HEK293 (cell line): ENCODE measurements at regions not wholly inside any gene's neighbourhood (a gene's known extent, or its start where the extent isn't known, plus 50 kb on each side); places are given as distances from the start of the nearest gene placed in this dataset.

ENCODE experiments used
- CTCF ChIA-PET: fragments of 350-600 bp; formaldehyde crosslinking; extraction: SDS; loops from one replicate; lab custom pipeline; 2021; ENCODE audit warnings: antibody characterized with exemption; lab: Yijun Ruan, JAX
- POLR2A ChIA-PET: fragments of 300-600 bp; formaldehyde crosslinking; extraction: SDS; loops from one replicate; lab custom pipeline; 2020; ENCODE audit warnings: antibody characterized with exemption, inconsistent platforms; lab: Yijun Ruan, JAX
- H3K27ac ChIP-seq: fragments of 200-500 bp; sonication (Bioruptor generic); 2 replicates; pipeline ENCODE4 v1.5.1; 2014; ENCODE audit warnings: low read depth, low read length, control low read depth, inconsistent platforms; ENCODE audit errors: extremely low read depth
- H3K36me3 ChIP-seq, 2 experiments: fragments of 200-500 bp in 1 of 2; sonication (Bioruptor generic) in 1 of 2; 1 replicate in 1 of 2; 2 replicates in 1 of 2; pipeline ENCODE4 v1.5.1; 2014 to 2017; ENCODE audit warnings: inconsistent platforms in 2 of 2, low read length in 2 of 2; ENCODE audit not compliant: control insufficient read depth in 2 of 2, insufficient read depth in 1 of 2
- H3K4me1 ChIP-seq: fragments of 200-500 bp; sonication (Bioruptor generic); 2 replicates; pipeline ENCODE4 v1.5.1; 2014; ENCODE audit warnings: mild to moderate bottlenecking, low read length, inconsistent platforms; ENCODE audit not compliant: control insufficient read depth, insufficient read depth
- H3K4me3 ChIP-seq: 2 replicates; pipeline ENCODE4 v1.5.1; 2011; ENCODE audit warnings: low read depth, mild to moderate bottlenecking, control low read depth, low read length, moderate library complexity
- H3K9me3 ChIP-seq: fragments of 200-500 bp; sonication (Bioruptor generic); 2 replicates; pipeline ENCODE4 v1.5.1; 2014; ENCODE audit warnings: low read depth, low read length, inconsistent platforms; ENCODE audit not compliant: control insufficient read depth, insufficient read depth
- EGR2 ChIP-seq: fragments of 450-650 bp; formaldehyde crosslinking; IDR thresholded peaks from 2 replicates; pipeline ENCODE4 v1.5.1; 2016; ENCODE audit warnings: low read depth, missing biosample characterization, missing genetic modification characterization
- HOXC10 ChIP-seq: sonication (generic); formaldehyde crosslinking; IDR thresholded peaks from 2 replicates; pipeline ENCODE4 v1.8.1; 2023; ENCODE audit warnings: mild to moderate bottlenecking, missing genetic modification reagents
- KLF10 ChIP-seq: fragments of 450-650 bp; IDR thresholded peaks from 2 replicates; pipeline ENCODE4 v1.5.1; 2018; ENCODE audit warnings: missing biosample characterization, mild to moderate bottlenecking, missing genetic modification characterization
- MYNN ChIP-seq: fragments of 450-650 bp; formaldehyde crosslinking; IDR thresholded peaks from 2 replicates; pipeline ENCODE4 v1.5.1; 2016; ENCODE audit warnings: missing biosample characterization, missing genetic modification characterization, borderline replicate concordance
- PRDM1 ChIP-seq: fragments of 450-650 bp; formaldehyde crosslinking; IDR thresholded peaks from 2 replicates; pipeline ENCODE4; 2016; ENCODE audit warnings: missing biosample characterization, missing genetic modification characterization
- SP2 ChIP-seq: fragments of 450-650 bp; formaldehyde crosslinking; IDR thresholded peaks from 2 replicates; pipeline ENCODE4 v1.5.1; 2016; ENCODE audit warnings: missing biosample characterization, missing genetic modification characterization
- YY2 ChIP-seq: fragments of 450-650 bp; formaldehyde crosslinking; IDR thresholded peaks from 2 replicates; pipeline ENCODE4 v1.5.1; 2016; ENCODE audit warnings: missing biosample characterization, missing genetic modification characterization
- ZNF132 ChIP-seq: fragments of 450-650 bp; formaldehyde crosslinking; IDR thresholded peaks from 2 replicates; pipeline ENCODE4 v1.5.1; 2017; ENCODE audit warnings: missing biosample characterization, missing genetic modification characterization, borderline replicate concordance
- ZNF133 ChIP-seq: fragments of 450-650 bp; formaldehyde crosslinking; IDR thresholded peaks from 2 replicates; pipeline ENCODE4 v1.5.1; 2016; ENCODE audit warnings: missing biosample characterization, missing genetic modification characterization
- ZNF16 ChIP-seq: fragments of 450-650 bp; formaldehyde crosslinking; IDR thresholded peaks from 2 replicates; pipeline ENCODE4 v1.5.1; 2016; ENCODE audit warnings: low read depth, missing biosample characterization, missing genetic modification characterization
- ZNF184 ChIP-seq: fragments of 450-650 bp; IDR thresholded peaks from 2 replicates; pipeline ENCODE4 v1.5.1; 2018; ENCODE audit warnings: missing biosample characterization, mild to moderate bottlenecking, missing genetic modification characterization
- ZNF292 ChIP-seq: fragments of 450-650 bp; formaldehyde crosslinking; IDR thresholded peaks from 2 replicates; pipeline ENCODE4 v1.5.1; 2016; ENCODE audit warnings: low read depth, missing biosample characterization, missing genetic modification characterization, borderline replicate concordance
- ZNF311 ChIP-seq: fragments of 450-650 bp; formaldehyde crosslinking; IDR thresholded peaks from 2 replicates; pipeline ENCODE4 v1.5.1; 2017; ENCODE audit warnings: missing biosample characterization, missing genetic modification characterization, borderline replicate concordance
- ZNF394 ChIP-seq: fragments of 450-650 bp; formaldehyde crosslinking; IDR thresholded peaks from 2 replicates; pipeline ENCODE4 v1.5.1; 2016; ENCODE audit warnings: missing biosample characterization, missing genetic modification characterization, mild to moderate bottlenecking, moderate library complexity, borderline replicate concordance
- ZNF423 ChIP-seq: fragments of 450-650 bp; formaldehyde crosslinking; IDR thresholded peaks from 2 replicates; pipeline ENCODE4 v1.5.1; 2016; ENCODE audit warnings: missing biosample characterization, missing genetic modification characterization
- ZNF426 ChIP-seq: fragments of 450-650 bp; formaldehyde crosslinking; IDR thresholded peaks from 2 replicates; pipeline ENCODE4 v1.5.1; 2017; ENCODE audit warnings: missing biosample characterization, missing genetic modification characterization, mild to moderate bottlenecking, inconsistent platforms, moderate library complexity
- ZNF501 ChIP-seq: fragments of 450-650 bp; formaldehyde crosslinking; IDR thresholded peaks from 2 replicates; pipeline ENCODE4 v1.5.1; 2016; ENCODE audit warnings: missing biosample characterization, missing genetic modification characterization
- ZNF600 ChIP-seq: fragments of 450-650 bp; formaldehyde crosslinking; IDR thresholded peaks from 2 replicates; pipeline ENCODE4 v1.5.1; 2016; ENCODE audit warnings: missing biosample characterization, missing genetic modification characterization
- ZNF610 ChIP-seq: fragments of 450-650 bp; formaldehyde crosslinking; IDR thresholded peaks from 2 replicates; pipeline ENCODE4 v1.5.1; 2016; ENCODE audit warnings: missing biosample characterization, missing genetic modification characterization, borderline replicate concordance
- ZNF654 ChIP-seq: fragments of 450-650 bp; formaldehyde crosslinking; IDR thresholded peaks from 2 replicates; pipeline ENCODE4 v1.5.1; 2016; ENCODE audit warnings: low read depth, missing biosample characterization, missing genetic modification characterization
- ZNF768 ChIP-seq: fragments of 450-650 bp; formaldehyde crosslinking; IDR thresholded peaks from 2 replicates; pipeline ENCODE4 v1.5.1; 2018; ENCODE audit warnings: missing biosample characterization, mild to moderate bottlenecking, missing genetic modification characterization
- ZNF792 ChIP-seq: fragments of 450-650 bp; formaldehyde crosslinking; IDR thresholded peaks from 2 replicates; pipeline ENCODE4 v1.5.1; 2016; ENCODE audit warnings: missing biosample characterization, missing genetic modification characterization
- TF ChIP-seq, protein P1 (sequence below): sonication (generic); formaldehyde crosslinking; IDR thresholded peaks from 2 replicates; pipeline ENCODE4 v1.8.1; 2022; ENCODE audit warnings: mild to moderate bottlenecking, moderate library complexity, missing genetic modification reagents
- TF ChIP-seq, protein P2 (sequence below): fragments of 450-650 bp; formaldehyde crosslinking; IDR thresholded peaks from 2 replicates; pipeline ENCODE4 v1.5.1; 2016; ENCODE audit warnings: missing biosample characterization, missing genetic modification characterization
- TF ChIP-seq, protein P3 (sequence below): fragments of 450-650 bp; formaldehyde crosslinking; IDR thresholded peaks from 2 replicates; pipeline ENCODE4 v1.5.1; 2016; ENCODE audit warnings: missing biosample characterization, missing genetic modification characterization, borderline replicate concordance
- TF ChIP-seq, protein P4 (sequence below): fragments of 450-650 bp; IDR thresholded peaks from 2 replicates; pipeline ENCODE4 v1.5.1; 2018; ENCODE audit warnings: missing biosample characterization, mild to moderate bottlenecking, missing genetic modification characterization

DNA sequence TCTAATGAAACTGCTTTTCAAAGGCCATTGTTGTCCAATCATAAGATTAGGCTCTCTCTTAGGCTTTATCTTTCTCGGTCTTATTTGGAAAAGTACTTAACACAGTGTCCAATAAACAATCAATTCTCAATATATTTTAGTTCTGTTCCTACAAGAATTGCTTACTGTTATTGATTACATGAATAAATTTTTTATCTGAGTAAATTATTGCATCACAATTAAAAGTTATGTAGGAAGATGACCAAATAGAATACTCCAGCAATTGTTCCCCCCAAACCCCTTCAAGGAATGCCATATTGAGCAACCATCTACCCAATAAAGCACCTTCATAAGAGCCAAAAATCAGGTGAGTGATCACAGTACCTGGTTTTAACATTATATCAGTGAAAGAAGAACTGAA is 55.0 kb upstream of the RFX7 start:
- H3K4me3 ChIP-seq = no peak overlapping the region
- H3K36me3 ChIP-seq = no peaks in the 10 kb centered on the region
- no peak for TF ChIP-seq ZNF394 (tag by site-specific recombination)
- TF ChIP-seq ZNF792 (tag by site-specific recombination) = no peak
- no peak for TF ChIP-seq SP2 (tag by site-specific recombination)
- no peak for TF ChIP-seq ZNF654
- TF ChIP-seq ZNF501 (tag by site-specific recombination) = no peak
- no peak for TF ChIP-seq ZNF426 (tag by site-specific recombination)
- no peak for TF ChIP-seq YY2 (tag by site-specific recombination)
- no peak for TF ChIP-seq EGR2 (tag by site-specific recombination)
- TF ChIP-seq, protein P1, sequence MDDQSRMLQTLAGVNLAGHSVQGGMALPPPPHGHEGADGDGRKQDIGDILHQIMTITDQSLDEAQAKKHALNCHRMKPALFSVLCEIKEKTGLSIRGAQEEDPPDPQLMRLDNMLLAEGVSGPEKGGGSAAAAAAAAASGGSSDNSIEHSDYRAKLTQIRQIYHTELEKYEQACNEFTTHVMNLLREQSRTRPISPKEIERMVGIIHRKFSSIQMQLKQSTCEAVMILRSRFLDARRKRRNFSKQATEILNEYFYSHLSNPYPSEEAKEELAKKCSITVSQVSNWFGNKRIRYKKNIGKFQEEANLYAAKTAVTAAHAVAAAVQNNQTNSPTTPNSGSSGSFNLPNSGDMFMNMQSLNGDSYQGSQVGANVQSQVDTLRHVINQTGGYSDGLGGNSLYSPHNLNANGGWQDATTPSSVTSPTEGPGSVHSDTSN (CRISPR knock-in tag) = no peak
- TF ChIP-seq HOXC10 (CRISPR knock-in tag) = no peak
- no peak for TF ChIP-seq ZNF132 (tag by site-specific recombination)
- TF ChIP-seq, protein P2, sequence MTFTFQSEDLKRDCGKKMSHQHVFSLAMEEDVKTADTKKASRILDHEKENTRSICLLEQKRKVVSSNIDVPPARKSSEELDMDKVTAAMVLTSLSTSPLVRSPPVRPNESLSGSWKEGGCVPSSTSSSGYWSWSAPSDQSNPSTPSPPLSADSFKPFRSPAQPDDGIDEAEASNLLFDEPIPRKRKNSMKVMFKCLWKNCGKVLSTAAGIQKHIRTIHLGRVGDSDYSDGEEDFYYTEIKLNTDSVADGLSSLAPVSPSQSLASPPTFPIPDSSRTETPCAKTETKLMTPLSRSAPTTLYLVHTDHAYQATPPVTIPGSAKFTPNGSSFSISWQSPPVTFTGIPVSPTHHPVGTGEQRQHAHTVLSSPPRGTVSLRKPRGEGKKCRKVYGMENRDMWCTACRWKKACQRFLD = no peak
- TF ChIP-seq KLF10 = no peak
- TF ChIP-seq ZNF600 = no peak
- TF ChIP-seq, protein P3, sequence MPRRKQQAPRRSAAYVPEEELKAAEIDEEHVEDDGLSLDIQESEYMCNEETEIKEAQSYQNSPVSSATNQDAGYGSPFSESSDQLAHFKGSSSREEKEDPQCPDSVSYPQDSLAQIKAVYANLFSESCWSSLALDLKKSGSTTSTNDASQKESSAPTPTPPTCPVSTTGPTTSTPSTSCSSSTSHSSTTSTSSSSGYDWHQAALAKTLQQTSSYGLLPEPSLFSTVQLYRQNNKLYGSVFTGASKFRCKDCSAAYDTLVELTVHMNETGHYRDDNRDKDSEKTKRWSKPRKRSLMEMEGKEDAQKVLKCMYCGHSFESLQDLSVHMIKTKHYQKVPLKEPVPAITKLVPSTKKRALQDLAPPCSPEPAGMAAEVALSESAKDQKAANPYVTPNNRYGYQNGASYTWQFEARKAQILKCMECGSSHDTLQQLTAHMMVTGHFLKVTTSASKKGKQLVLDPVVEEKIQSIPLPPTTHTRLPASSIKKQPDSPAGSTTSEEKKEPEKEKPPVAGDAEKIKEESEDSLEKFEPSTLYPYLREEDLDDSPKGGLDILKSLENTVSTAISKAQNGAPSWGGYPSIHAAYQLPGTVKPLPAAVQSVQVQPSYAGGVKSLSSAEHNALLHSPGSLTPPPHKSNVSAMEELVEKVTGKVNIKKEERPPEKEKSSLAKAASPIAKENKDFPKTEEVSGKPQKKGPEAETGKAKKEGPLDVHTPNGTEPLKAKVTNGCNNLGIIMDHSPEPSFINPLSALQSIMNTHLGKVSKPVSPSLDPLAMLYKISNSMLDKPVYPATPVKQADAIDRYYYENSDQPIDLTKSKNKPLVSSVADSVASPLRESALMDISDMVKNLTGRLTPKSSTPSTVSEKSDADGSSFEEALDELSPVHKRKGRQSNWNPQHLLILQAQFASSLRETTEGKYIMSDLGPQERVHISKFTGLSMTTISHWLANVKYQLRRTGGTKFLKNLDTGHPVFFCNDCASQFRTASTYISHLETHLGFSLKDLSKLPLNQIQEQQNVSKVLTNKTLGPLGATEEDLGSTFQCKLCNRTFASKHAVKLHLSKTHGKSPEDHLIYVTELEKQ (tag by site-specific recombination) = no peak
- no peak for TF ChIP-seq MYNN (tag by site-specific recombination)
- no peak for TF ChIP-seq ZNF311 (tag by site-specific recombination)
- TF ChIP-seq PRDM1 (tag by site-specific recombination) = no peak
- TF ChIP-seq ZNF133 (tag by site-specific recombination) = no peak
- TF ChIP-seq ZNF610 (tag by site-specific recombination) = no peak
- CTCF ChIA-PET = interaction anchor here (0.7 to 1.2 kb wide), 2 partner anchors 50 to 442 kb away, joined by 3 to 5 read pairs; no protein-coding TSS in a partner anchor
- H3K4me1 ChIP-seq = no peaks in the 10 kb centered on the region
- POLR2A ChIA-PET = no interaction called here
- H3K9me3 ChIP-seq = no peaks in the 10 kb centered on the region
- H3K27ac ChIP-seq = no peak overlapping the region

DNA sequence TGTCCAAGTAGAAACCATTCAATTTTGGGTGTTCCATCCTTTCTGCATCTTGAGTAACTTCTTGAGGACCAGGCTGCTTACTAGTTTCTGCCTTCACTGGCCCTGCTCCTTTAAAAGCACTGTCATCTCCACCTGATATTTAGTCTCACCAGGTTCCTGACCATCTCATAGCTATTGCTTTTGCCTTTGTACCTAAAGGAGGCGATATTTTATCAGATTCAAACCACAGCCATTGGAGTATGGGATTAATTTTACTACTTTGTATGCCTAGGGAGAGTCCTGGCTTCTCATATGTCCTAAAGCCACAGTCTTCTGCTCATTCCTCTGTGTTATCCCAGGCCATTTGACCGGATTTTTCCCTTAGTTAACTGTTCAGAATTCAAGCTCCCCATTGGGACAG is 51.8 kb upstream of the RFX7 start:
- TF ChIP-seq ZNF184 (tag by site-specific recombination) (no peak), ZNF292 (tag by site-specific recombination) (no peak), ZNF16 (tag by site-specific recombination) (no peak), ZNF768 (no peak), ZNF423 (tag by site-specific recombination) (no peak)
- TF ChIP-seq, protein P4, sequence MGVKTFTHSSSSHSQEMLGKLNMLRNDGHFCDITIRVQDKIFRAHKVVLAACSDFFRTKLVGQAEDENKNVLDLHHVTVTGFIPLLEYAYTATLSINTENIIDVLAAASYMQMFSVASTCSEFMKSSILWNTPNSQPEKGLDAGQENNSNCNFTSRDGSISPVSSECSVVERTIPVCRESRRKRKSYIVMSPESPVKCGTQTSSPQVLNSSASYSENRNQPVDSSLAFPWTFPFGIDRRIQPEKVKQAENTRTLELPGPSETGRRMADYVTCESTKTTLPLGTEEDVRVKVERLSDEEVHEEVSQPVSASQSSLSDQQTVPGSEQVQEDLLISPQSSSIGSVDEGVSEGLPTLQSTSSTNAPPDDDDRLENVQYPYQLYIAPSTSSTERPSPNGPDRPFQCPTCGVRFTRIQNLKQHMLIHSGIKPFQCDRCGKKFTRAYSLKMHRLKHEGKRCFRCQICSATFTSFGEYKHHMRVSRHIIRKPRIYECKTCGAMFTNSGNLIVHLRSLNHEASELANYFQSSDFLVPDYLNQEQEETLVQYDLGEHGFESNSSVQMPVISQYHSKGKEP (tag by site-specific recombination) = no peak
- POLR2A ChIA-PET = no interaction called here

More for the DNA sequence above, 51.8 kb upstream of the RFX7 start:
- H3K4me3 ChIP-seq = no peak overlapping the region
- no peak overlapping the region for H3K27ac ChIP-seq
- CTCF ChIA-PET = interaction anchor here (1.0 to 2.0 kb wide), 2 partner anchors 134 to 275 kb away, joined by 3 to 7 read pairs; no protein-coding TSS in a partner anchor
- no peaks in the 10 kb centered on the region for H3K4me1 ChIP-seq
- H3K36me3 ChIP-seq = no peaks in the 10 kb centered on the region
- no peaks in the 10 kb centered on the region for H3K9me3 ChIP-seq
